ENCODE measurements at regions not wholly inside any gene's neighbourhood (a gene's known extent, or its start where the extent isn't known, plus 50 kb on each side); places are given as distances from the start of the nearest gene placed in this dataset.

- ChIA-PET CTCF (interaction anchor here (0.8 to 3.0 kb wide), 7 partner anchors 8 to 1889 kb away, joined by 3 to 6 read pairs (median 3); no protein-coding TSS in a partner anchor), POLR2A (no interaction called here)
- DNase-seq (ENCODE audit: low read depth, low spot score), result no peak
- no peak overlapping the region for H3K4me3 ChIP-seq (ENCODE audit: low read depth, low read length)
- no peak for TF ChIP-seq CTCF (IDR thresholded peaks at IDR 0.05; ENCODE audit: insufficient read depth, low read length, missing control alignments)
These were observed 254.8 kb downstream of the LTN1 start for GRCh38 chr21:28737674-28738419.

DNA sequence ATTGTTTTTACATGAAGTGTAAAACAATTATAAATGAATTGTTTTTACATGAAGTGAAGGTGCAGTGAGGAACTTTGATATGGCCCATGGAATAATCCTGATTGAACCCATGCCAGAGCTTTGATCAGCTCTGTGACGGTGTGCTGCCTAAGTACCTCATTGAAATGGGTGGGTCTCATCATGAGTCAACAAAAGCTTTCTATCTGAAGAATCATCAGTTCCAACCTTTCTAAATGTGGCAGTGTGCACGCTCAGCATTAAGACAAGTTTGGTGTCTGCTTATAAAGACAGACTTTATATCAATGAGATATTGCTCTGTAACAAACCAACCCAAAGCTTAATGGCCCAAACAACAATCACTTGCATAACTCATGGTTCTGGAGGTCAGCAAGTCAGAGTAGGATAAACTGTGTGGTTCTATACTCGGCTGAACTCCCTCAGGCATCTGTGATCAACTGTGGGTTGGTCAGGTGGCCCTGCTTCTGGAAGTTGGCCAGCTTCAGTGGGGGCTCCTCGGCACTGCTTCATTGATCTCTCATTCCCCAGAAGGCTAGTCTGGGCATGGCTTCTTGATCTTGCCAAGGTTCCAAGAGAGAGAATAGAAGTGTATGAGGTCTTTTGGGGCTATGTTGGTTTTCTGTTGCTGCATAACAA lies 258.0 kb downstream of the LTN1 start:
- POLR2A ChIA-PET, result interaction anchor here (0.6 to 0.8 kb wide), 2 partner anchors 1090 to 1890 kb away, joined by 3 read pairs; no protein-coding TSS in a partner anchor
- no peak for DNase-seq (ENCODE audit: low read depth, low spot score)
- no peak for TF ChIP-seq CTCF (IDR thresholded peaks at IDR 0.05; ENCODE audit: insufficient read depth, low read length, missing control alignments)
- H3K4me3 ChIP-seq (ENCODE audit: low read depth, low read length), result no peak overlapping the region
- CTCF ChIA-PET, result interaction anchor here (0.7 to 3.5 kb wide), 2 partner anchors 9 to 10 kb away, joined by 3 to 32 read pairs; no protein-coding TSS in a partner anchor

DNA sequence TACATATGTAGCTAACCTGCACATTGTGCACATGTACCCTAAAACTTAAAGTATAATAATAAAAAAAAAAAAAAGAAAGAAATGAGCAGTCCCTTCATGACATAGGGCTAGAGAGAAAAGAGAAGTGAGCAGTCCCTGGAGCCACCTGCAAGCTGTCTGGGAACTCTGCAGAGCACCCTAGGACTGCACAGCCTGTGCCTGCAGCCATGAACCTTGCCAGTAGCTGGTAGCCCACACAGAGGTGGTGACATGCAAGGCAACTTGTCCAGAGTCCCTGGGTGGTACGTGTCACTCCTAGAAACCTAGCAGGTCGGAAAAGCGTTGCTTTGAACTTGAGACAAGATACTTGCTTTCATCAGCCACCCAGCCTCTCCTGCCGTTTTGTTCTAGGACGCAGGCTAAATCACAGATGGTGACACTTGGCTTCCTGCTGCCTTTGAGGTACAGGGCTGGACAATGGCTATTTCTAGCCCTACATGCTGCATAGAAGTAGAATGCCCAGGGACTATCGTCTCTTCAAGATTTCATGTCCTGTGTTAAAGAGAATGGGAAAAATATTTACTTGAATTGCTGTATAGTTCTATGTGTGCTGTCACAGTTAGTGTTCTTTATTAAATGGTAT lies 260.9 kb downstream of the LTN1 start:
- H3K4me3 ChIP-seq (ENCODE audit: low read depth, low read length), result no peak overlapping the region
- TF ChIP-seq CTCF (IDR thresholded peaks at IDR 0.05; ENCODE audit: insufficient read depth, low read length, missing control alignments), result no peak
- POLR2A ChIA-PET, result no interaction called here
- no peak for DNase-seq (ENCODE audit: low read depth, low spot score)
- CTCF ChIA-PET, result interaction anchor here (0.6 to 3.3 kb wide), 2 partner anchors 10 to 14 kb away, joined by 3 to 14 read pairs; no protein-coding TSS in a partner anchor

DNA sequence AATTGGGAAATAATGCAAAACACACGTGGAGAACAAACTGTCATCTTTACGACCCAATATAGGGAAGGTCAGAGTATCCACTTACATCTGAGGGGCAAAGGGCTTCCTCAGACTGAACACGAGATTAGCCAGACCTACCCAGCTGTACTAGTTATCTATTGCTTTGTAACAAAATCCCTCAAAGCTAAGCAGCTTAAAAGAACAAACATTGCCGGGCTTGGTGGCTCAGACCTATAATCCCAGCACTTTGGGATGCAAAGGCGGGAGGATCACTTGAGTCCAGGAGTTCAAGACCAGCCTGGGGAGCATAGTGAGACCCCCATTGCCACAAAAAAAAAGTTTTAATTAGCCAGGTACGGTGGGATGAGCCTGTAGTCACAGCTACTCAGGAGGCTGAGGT lies 262.8 kb downstream of the LTN1 start:
- DNase-seq (ENCODE audit: low read depth, low spot score), result no peak
- ChIA-PET POLR2A (interaction anchor here (0.7 kb wide), 1 partner anchor 386 kb away, joined by 3 read pairs; no protein-coding TSS in a partner anchor), CTCF (interaction anchor here (3.3 kb wide), 1 partner anchor 16 kb away, joined by 14 read pairs; no protein-coding TSS in a partner anchor)
- no peak for TF ChIP-seq CTCF (IDR thresholded peaks at IDR 0.05; ENCODE audit: insufficient read depth, low read length, missing control alignments)
- no peak overlapping the region for H3K4me3 ChIP-seq (ENCODE audit: low read depth, low read length)

- ChIA-PET POLR2A (no interaction called here), CTCF (no interaction called here)
- TF ChIP-seq CTCF (IDR thresholded peaks at IDR 0.05; ENCODE audit: insufficient read depth, low read length, missing control alignments), result no peak
- H3K4me3 ChIP-seq (ENCODE audit: low read depth, low read length), result no peak overlapping the region
- DNase-seq (ENCODE audit: low read depth, low spot score), result no peak
These were observed 264.9 kb downstream of the LTN1 start for GRCh38 chr21:28727809-28728208.

DNA sequence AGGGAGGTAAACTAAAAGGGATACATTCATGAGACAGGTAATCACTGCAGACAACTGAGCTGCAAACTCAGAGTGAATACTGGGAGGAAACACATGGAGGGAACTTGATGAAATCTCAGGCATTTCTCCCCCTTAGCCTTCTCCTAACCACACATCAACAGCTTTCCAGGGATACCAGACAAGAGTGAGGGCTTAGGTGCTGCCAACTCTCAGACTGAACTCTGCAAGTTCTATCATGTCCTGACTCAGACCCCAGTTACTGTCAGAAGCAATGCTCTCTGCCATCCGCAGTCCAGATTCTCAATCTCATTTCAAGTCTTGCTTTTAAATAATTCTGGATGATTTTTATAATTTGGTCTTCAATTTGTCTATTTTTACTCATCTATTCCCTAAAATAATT lies 267.3 kb downstream of the LTN1 start:
- ChIA-PET CTCF (interaction anchor here (1.1 to 1.2 kb wide), 2 partner anchors 9 to 13 kb away, joined by 3 read pairs; no protein-coding TSS in a partner anchor), POLR2A (no interaction called here)
- H3K4me3 ChIP-seq (ENCODE audit: low read depth, low read length), result no peak overlapping the region
- TF ChIP-seq CTCF (IDR thresholded peaks at IDR 0.05; ENCODE audit: insufficient read depth, low read length, missing control alignments), result no peak
- no peak for DNase-seq (ENCODE audit: low read depth, low spot score)

Data from AG04449 (cell line).